H1 (cell line): ENCODE measurements at regions not wholly inside any gene's neighbourhood (a gene's known extent, or its start where the extent isn't known, plus 50 kb on each side); places are given as distances from the start of the nearest gene placed in this dataset.

Experiments used
- CTCF ChIA-PET: fragments of 300-600 bp; sonication (Branson Sonifier 250); formaldehyde crosslinking; loops from one replicate; lab custom pipeline; 2021; ENCODE audit not compliant: partially characterized antibody; lab: Charles Lee
- POLR2A ChIA-PET: fragments of 300-600 bp; sonication (Branson Sonifier 250); formaldehyde crosslinking; loops from one replicate; lab custom pipeline; 2021; ENCODE audit warnings: inconsistent platforms; ENCODE audit not compliant: partially characterized antibody; lab: Charles Lee
- DNase-seq, 2 experiments: peaks; one replicate each; pipeline versions ENCODE4 v3.0.0 to v3.0.0-alpha.2; 2010 to 2022; ENCODE audit warnings: low spot score in 2 of 2, low read depth in 1 of 2, mixed read lengths in 1 of 2
- FAIRE-seq: peaks from 2 replicates; lab custom pipeline; 2011; peaks lifted over from hg19 to GRCh38; lab: Jason Lieb, UNC
- H2AFZ ChIP-seq: 2 replicates; pipeline ENCODE4 v1.8.1; 2012; ENCODE audit warnings: low read length, inconsistent platforms
- H2AK5ac ChIP-seq: 2 replicates; pipeline ENCODE4 v1.6.1; 2013; ENCODE audit warnings: low read depth, low read length
- H2BK120ac ChIP-seq: replicated peaks from 2 replicates; pipeline ENCODE3; 2013; ENCODE audit warnings: low read depth, low read length, inconsistent platforms
- H2BK12ac ChIP-seq: 2 replicates; pipeline ENCODE4 v1.6.1; 2013; ENCODE audit warnings: low read depth, low read length
- H2BK15ac ChIP-seq: 2 replicates; pipeline ENCODE4 v1.6.1; 2013; ENCODE audit warnings: low read length
- H2BK20ac ChIP-seq: 2 replicates; pipeline ENCODE4 v1.6.1; 2013; ENCODE audit warnings: low read length
- H2BK5ac ChIP-seq: 2 replicates; pipeline ENCODE4 v1.6.1; 2013; ENCODE audit warnings: low read depth, low read length
- H3K14ac ChIP-seq: 2 replicates; pipeline ENCODE4 v1.6.1; 2013; ENCODE audit warnings: inconsistent platforms; ENCODE audit not compliant: insufficient read length
- H3K18ac ChIP-seq: 2 replicates; pipeline ENCODE4 v1.6.1; 2013; ENCODE audit warnings: low read length; ENCODE audit errors: extremely low read depth
- H3K23ac ChIP-seq: 2 replicates; pipeline ENCODE4 v1.6.1; 2013; ENCODE audit warnings: inconsistent platforms; ENCODE audit not compliant: insufficient read length
- H3K23me2 ChIP-seq: 2 replicates; pipeline ENCODE4 v1.6.1; 2013; ENCODE audit warnings: low read depth, low read length
- H3K27ac ChIP-seq: 2 replicates; pipeline ENCODE4 v1.6.1; 2011; ENCODE audit warnings: low read depth, low read length, inconsistent platforms
- H3K27me3 ChIP-seq, 4 experiments: replicated peaks in 1 of 4; 1 replicate in 1 of 4; 2 replicates in 3 of 4; pipeline versions ENCODE4 v1.6.1 to v1.8.1; 2011 to 2013; ENCODE audit warnings: low read length in 3 of 4, mild to moderate bottlenecking in 3 of 4, inconsistent platforms in 2 of 4, mixed read lengths in 2 of 4, moderate library complexity in 1 of 4; ENCODE audit not compliant: control insufficient read depth in 3 of 4, insufficient read depth in 3 of 4; ENCODE audit errors: extremely low read depth in 1 of 4
- H3K36me3 ChIP-seq, 4 experiments: 2 replicates each; pipeline versions ENCODE4 v1.6.1 to v1.8.1; 2011 to 2013; ENCODE audit warnings: mild to moderate bottlenecking in 4 of 4, low read length in 3 of 4, moderate library complexity in 2 of 4, control low read depth in 1 of 4, inconsistent platforms in 1 of 4; ENCODE audit not compliant: insufficient read depth in 4 of 4, control insufficient read depth in 2 of 4
- H3K4ac ChIP-seq: replicated peaks from 2 replicates; pipeline ENCODE3; 2013; ENCODE audit warnings: low read length, low read depth, mixed read lengths, inconsistent platforms; ENCODE audit not compliant: insufficient read length
- H3K4me1 ChIP-seq, 4 experiments: replicated peaks in 1 of 4; 1 replicate in 1 of 4; 2 replicates in 3 of 4; pipeline versions ENCODE4 v1.6.1 to v1.8.1; 2011 to 2013; ENCODE audit warnings: low read length in 3 of 4, inconsistent platforms in 2 of 4, mixed read lengths in 1 of 4; ENCODE audit not compliant: insufficient read depth in 4 of 4, control insufficient read depth in 3 of 4
- H3K4me2 ChIP-seq, 2 experiments: 2 replicates each; pipeline versions ENCODE4 v1.6.1 to v1.8.1; 2011 to 2013; ENCODE audit warnings: low read depth in 2 of 2, low read length in 2 of 2, control low read depth in 1 of 2, inconsistent platforms in 1 of 2, mild to moderate bottlenecking in 1 of 2; ENCODE audit not compliant: insufficient read depth in 1 of 2
- H3K4me3 ChIP-seq, 4 experiments: fragments of 200-600, 300-600 bp in 1 of 4; sonication (generic), shearing (Covaris generic), sonication (Bioruptor Twin) in 1 of 4; 2 replicates each; pipeline versions ENCODE4 v1.5.1 to v1.8.1; 2011 to 2016; ENCODE audit warnings: low read length in 4 of 4, low read depth in 3 of 4, control low read depth in 2 of 4, inconsistent platforms in 2 of 4, mild to moderate bottlenecking in 2 of 4, mixed read lengths in 1 of 4, moderate library complexity in 1 of 4; ENCODE audit not compliant: insufficient read depth in 2 of 4; ENCODE audit errors: extremely low read depth in 1 of 4
- H3K56ac ChIP-seq: replicated peaks from 2 replicates; pipeline ENCODE3; 2013; ENCODE audit warnings: low read depth, mild to moderate bottlenecking, mixed read lengths, low read length, inconsistent platforms; ENCODE audit not compliant: insufficient read length
- H3K79me1 ChIP-seq: 2 replicates; pipeline ENCODE4 v1.6.1; 2013; ENCODE audit warnings: low read depth, low read length, control low read depth
- H3K79me2 ChIP-seq, 2 experiments: 2 replicates each; pipeline versions ENCODE4 v1.6.1 to v1.8.1; 2012 to 2013; ENCODE audit warnings: low read length in 2 of 2, mild to moderate bottlenecking in 2 of 2, inconsistent platforms in 1 of 2; ENCODE audit not compliant: insufficient read depth in 2 of 2, control insufficient read depth in 1 of 2
- H3K9ac ChIP-seq, 4 experiments: replicated peaks in 1 of 4; 1 replicate in 1 of 4; 2 replicates in 3 of 4; pipeline versions ENCODE4 v1.6.1 to v1.8.1; 2011 to 2013; ENCODE audit warnings: low read depth in 3 of 4, low read length in 3 of 4, control low read depth in 2 of 4, mild to moderate bottlenecking in 2 of 4, moderate library complexity in 2 of 4, inconsistent platforms in 1 of 4; ENCODE audit errors: extremely low read depth in 1 of 4
- H3K9me3 ChIP-seq, 2 experiments: 2 replicates each; pipeline versions ENCODE4 v1.6.1 to v1.8.1; 2012 to 2013; ENCODE audit warnings: mild to moderate bottlenecking in 2 of 2, moderate library complexity in 2 of 2, control low read depth in 1 of 2, inconsistent platforms in 1 of 2, low read depth in 1 of 2, low read length in 1 of 2, mixed read lengths in 1 of 2; ENCODE audit not compliant: insufficient read depth in 2 of 2
- H4K20me1 ChIP-seq, 2 experiments: replicated peaks in 1 of 2; 2 replicates each; pipeline versions ENCODE3 to v1.8.1; 2011 to 2013; ENCODE audit warnings: inconsistent platforms in 2 of 2, low read length in 2 of 2, mild to moderate bottlenecking in 1 of 2; ENCODE audit not compliant: insufficient read depth in 2 of 2, control insufficient read depth in 1 of 2
- H4K5ac ChIP-seq: 2 replicates; pipeline ENCODE4 v1.6.1; 2013; ENCODE audit warnings: low read length, low read depth, mixed read lengths, inconsistent platforms; ENCODE audit not compliant: insufficient read length
- H4K8ac ChIP-seq: 2 replicates; pipeline ENCODE4 v1.8.0; 2013; ENCODE audit warnings: mild to moderate bottlenecking, moderate library complexity, low read length, inconsistent platforms; ENCODE audit not compliant: insufficient read depth; ENCODE audit errors: extremely low read depth
- H4K91ac ChIP-seq: replicated peaks from 2 replicates; pipeline ENCODE3; 2013; ENCODE audit warnings: low read length, mixed read lengths, inconsistent platforms; ENCODE audit not compliant: insufficient read length
- HDAC2 ChIP-seq, 2 experiments: fragments of 300-600 bp in 1 of 2; sonication (generic) in 1 of 2; IDR thresholded peaks; 2 replicates each; pipeline ENCODE4 v1.6.1; 2011 to 2012; ENCODE audit warnings: low read depth in 2 of 2, low read length in 2 of 2, mild to moderate bottlenecking in 2 of 2, moderate library complexity in 2 of 2, borderline replicate concordance in 1 of 2, inconsistent platforms in 1 of 2
- KDM1A ChIP-seq: fragments of 200-600, 300-600 bp; sonication (generic); IDR thresholded peaks from 2 replicates; pipeline ENCODE4 v1.7.1; 2016; ENCODE audit warnings: mild to moderate bottlenecking, low read length, borderline replicate concordance
- POLR2AphosphoS5 ChIP-seq: IDR thresholded peaks from 2 replicates; pipeline ENCODE4 v1.6.1; 2011; ENCODE audit warnings: low read depth, low read length
- RAD21 ChIP-seq, 2 experiments: IDR thresholded peaks in 1 of 2; conservative IDR thresholded peaks in 1 of 2; 2 replicates each; pipeline ENCODE4 v1.6.1; 2011; ENCODE audit warnings: low read depth in 2 of 2, low read length in 2 of 2, improper control_type of control experiment in 1 of 2, inconsistent platforms in 1 of 2, mild to moderate bottlenecking in 1 of 2, moderate library complexity in 1 of 2
- WGBS, 2 experiments: shearing (Covaris generic) in 1 of 2; methylation state at CpG; one replicate each; pipeline versions ENCODE4 v1.1.6 to v1.1.7; 2013 to 2015; ENCODE audit warnings: low lambda C conversion rate in 2 of 2, mixed read lengths in 2 of 2, inconsistent platforms in 1 of 2, low coverage in 1 of 2, missing lambda C conversion rate in 1 of 2; ENCODE audit not compliant: insufficient replicate concordance in 2 of 2, insufficient coverage in 1 of 2, insufficient read length in 1 of 2; ENCODE audit errors: extremely low coverage in 1 of 2, missing lambda C conversion rate in 1 of 2; 5-methylcytosine and 5-hydroxymethylcytosine counted together
- TF ChIP-seq, protein P1 (sequence below), 3 experiments: IDR thresholded peaks; 1 replicate in 2 of 3; 2 replicates in 1 of 3; pipeline versions ENCODE4 v1.5.1 to v1.6.1; 2011; ENCODE audit warnings: low read length in 3 of 3, mild to moderate bottlenecking in 3 of 3, inconsistent platforms in 2 of 3, low read depth in 1 of 3, moderate library complexity in 1 of 3; ENCODE audit not compliant: insufficient read depth in 1 of 3; ENCODE audit errors: control extremely low read depth in 1 of 3
- TF ChIP-seq, protein P2 (sequence below): IDR thresholded peaks from 2 replicates; pipeline ENCODE4 v1.6.1; 2012; ENCODE audit warnings: inconsistent platforms

DNA sequence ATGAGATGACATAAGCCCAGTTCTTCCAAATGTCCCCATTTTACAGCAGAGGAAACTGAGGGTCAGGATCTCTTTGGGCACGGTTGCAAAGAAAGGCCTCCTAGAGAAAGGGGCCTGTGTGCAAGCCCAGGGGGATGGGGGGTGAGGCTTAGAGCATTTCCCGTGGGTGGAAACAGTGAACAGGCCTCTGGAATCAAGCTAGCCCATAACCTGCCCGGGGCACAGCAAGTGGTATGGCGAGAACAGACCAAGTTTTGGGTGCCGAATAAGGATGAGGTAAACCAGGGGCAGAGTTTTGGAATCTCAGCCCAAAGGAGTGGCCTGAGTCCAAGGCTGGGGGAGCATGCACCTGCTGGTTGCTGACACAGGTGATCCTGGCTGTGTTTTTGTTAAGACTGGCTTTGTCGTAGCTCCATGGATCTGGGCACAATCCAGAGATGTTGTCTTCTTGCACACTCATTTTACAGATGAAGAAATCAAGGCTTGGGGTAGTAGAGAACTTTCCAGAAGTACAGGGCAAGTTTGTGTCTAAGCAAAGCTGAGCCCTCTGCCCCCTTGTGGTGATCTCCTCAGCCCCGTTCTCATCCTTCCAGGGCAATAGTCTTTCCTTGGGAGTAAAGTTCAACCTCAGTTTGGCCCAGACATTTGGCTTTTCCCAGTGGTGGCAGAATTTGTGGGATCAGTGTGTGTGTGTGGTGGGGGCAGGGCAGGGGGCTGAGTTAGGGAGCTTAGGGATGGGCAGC, 53.5 kb upstream of the MYEOV start:
- TF ChIP-seq KDM1A: no peak
- TF ChIP-seq, protein P1, sequence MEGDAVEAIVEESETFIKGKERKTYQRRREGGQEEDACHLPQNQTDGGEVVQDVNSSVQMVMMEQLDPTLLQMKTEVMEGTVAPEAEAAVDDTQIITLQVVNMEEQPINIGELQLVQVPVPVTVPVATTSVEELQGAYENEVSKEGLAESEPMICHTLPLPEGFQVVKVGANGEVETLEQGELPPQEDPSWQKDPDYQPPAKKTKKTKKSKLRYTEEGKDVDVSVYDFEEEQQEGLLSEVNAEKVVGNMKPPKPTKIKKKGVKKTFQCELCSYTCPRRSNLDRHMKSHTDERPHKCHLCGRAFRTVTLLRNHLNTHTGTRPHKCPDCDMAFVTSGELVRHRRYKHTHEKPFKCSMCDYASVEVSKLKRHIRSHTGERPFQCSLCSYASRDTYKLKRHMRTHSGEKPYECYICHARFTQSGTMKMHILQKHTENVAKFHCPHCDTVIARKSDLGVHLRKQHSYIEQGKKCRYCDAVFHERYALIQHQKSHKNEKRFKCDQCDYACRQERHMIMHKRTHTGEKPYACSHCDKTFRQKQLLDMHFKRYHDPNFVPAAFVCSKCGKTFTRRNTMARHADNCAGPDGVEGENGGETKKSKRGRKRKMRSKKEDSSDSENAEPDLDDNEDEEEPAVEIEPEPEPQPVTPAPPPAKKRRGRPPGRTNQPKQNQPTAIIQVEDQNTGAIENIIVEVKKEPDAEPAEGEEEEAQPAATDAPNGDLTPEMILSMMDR (IDR thresholded peaks at IDR 0.05; ENCODE audit: control extremely low read depth in 1 of 3, insufficient read depth in 1 of 3, low read depth in 1 of 3, low read length in 3 of 3): peak; percentile 48 to 70 (median 60)
- TF ChIP-seq HDAC2 (IDR thresholded peaks at IDR 0.05; ENCODE audit: borderline replicate concordance in 1 of 2, low read depth in 2 of 2, low read length in 2 of 2): no peak
- TF ChIP-seq POLR2AphosphoS5: no peak
- TF ChIP-seq, protein P2, sequence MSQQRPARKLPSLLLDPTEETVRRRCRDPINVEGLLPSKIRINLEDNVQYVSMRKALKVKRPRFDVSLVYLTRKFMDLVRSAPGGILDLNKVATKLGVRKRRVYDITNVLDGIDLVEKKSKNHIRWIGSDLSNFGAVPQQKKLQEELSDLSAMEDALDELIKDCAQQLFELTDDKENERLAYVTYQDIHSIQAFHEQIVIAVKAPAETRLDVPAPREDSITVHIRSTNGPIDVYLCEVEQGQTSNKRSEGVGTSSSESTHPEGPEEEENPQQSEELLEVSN: no peak
- peak; percentile 48 to 66 for TF ChIP-seq RAD21 (IDR thresholded peaks at IDR 0.05 in 1 of 2, conservative IDR thresholded peaks at IDR 0.05 in 1 of 2; ENCODE audit: low read depth in 2 of 2, low read length in 2 of 2)
- TF ChIP-seq, all 59 proteins: peak for 2
- 85% methylated on average over 7 of the region's 7 CpGs; no CpG with 5 or more reads in 1 of the 2 experiments for WGBS, 2 experiments
- no peak for DNase-seq

More for the DNA sequence above, 53.5 kb upstream of the MYEOV start:
- H4K5ac ChIP-seq: no peak overlapping the region
- H3K56ac ChIP-seq: no peak overlapping the region
- no peak overlapping the region for H2BK120ac ChIP-seq
- no peaks in the 10 kb centered on the region for H3K79me2 ChIP-seq
- H2AK5ac ChIP-seq: no peak overlapping the region
- no peak overlapping the region; the same call in 1 of the 2 replicates for H2BK12ac ChIP-seq
- H3K14ac ChIP-seq: no peak overlapping the region
- peak; percentile 39 for FAIRE-seq
- no peak overlapping the region for H3K9ac ChIP-seq
- no peak overlapping the region for H3K27ac ChIP-seq
- H4K8ac ChIP-seq: no peak overlapping the region
- no peaks in the 10 kb centered on the region for H3K4me1 ChIP-seq
- H2BK5ac ChIP-seq: no peak overlapping the region
- no peaks in the 10 kb centered on the region for H3K9me3 ChIP-seq
- no peak overlapping the region for H3K18ac ChIP-seq
- H2BK15ac ChIP-seq: no peak overlapping the region
- ChIA-PET CTCF (interaction anchor here (0.7 to 4.2 kb wide), 25 partner anchors 9 to 591 kb away, joined by 3 to 39 read pairs (median 4); no protein-coding TSS in a partner anchor), POLR2A (no interaction called here)
- H2BK20ac ChIP-seq: no peak overlapping the region
- no peak overlapping the region for H3K4ac ChIP-seq
- no peaks in the 10 kb centered on the region for H3K36me3 ChIP-seq
- no peaks in the 10 kb centered on the region for H4K20me1 ChIP-seq
- H4K91ac ChIP-seq: no peak overlapping the region
- H3K4me2 ChIP-seq: no peak overlapping the region
- H3K4me3 ChIP-seq: no peak overlapping the region
- peaks cover 4% of the 10 kb centered on the region; the same call in 1 of the 2 replicates for H3K23me2 ChIP-seq
- no peak overlapping the region for H3K23ac ChIP-seq
- no peaks in the 10 kb centered on the region for H3K79me1 ChIP-seq
- no peaks in the 10 kb centered on the region for H3K27me3 ChIP-seq
- H2AFZ ChIP-seq: no peak overlapping the region
